ENCODE measurements at regions not wholly inside any gene's neighbourhood (a gene's known extent, or its start where the extent isn't known, plus 50 kb on each side); places are given as distances from the start of the nearest gene placed in this dataset.

DNA sequence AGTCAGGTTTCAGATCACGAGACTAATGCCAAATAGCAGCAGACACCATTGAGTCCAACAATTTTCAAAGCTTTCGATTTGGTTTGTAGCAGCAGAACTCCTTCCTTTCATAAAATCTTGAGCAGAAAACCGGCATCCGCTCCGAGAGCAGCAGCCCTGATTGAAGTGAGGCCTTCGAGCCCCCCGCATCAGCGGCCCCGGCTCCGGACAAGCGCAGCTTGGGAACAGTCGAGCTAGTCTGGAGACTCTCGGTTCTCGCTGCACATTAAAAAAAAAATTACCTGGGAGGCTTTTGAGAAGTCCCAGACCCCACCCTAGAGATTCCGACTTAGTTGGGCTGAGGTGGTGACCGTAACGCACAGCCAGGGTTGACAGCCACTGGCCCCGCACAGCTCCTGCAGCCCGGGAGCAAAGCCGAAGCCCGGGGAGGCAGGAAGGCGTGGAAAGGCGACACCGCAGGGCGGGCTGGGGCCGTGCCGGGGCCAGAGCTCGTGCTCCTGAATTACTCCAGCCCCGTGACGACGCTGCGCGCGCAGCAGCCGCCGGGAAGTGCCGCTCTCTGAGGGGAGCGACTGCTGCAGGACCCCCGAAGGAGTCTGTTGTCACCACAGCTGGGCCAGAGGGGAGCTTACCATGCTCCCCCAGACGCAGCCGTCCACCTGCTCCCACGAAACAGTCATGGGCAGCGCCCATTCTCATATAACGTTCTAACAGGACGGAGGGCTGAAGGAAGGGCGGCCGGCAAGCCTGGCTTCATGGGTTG, 57.8 kb downstream of the SPATA19 start:
- TF ChIP-seq, protein P1, sequence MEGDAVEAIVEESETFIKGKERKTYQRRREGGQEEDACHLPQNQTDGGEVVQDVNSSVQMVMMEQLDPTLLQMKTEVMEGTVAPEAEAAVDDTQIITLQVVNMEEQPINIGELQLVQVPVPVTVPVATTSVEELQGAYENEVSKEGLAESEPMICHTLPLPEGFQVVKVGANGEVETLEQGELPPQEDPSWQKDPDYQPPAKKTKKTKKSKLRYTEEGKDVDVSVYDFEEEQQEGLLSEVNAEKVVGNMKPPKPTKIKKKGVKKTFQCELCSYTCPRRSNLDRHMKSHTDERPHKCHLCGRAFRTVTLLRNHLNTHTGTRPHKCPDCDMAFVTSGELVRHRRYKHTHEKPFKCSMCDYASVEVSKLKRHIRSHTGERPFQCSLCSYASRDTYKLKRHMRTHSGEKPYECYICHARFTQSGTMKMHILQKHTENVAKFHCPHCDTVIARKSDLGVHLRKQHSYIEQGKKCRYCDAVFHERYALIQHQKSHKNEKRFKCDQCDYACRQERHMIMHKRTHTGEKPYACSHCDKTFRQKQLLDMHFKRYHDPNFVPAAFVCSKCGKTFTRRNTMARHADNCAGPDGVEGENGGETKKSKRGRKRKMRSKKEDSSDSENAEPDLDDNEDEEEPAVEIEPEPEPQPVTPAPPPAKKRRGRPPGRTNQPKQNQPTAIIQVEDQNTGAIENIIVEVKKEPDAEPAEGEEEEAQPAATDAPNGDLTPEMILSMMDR (IDR thresholded peaks at IDR 0.05), result no peak

DNA sequence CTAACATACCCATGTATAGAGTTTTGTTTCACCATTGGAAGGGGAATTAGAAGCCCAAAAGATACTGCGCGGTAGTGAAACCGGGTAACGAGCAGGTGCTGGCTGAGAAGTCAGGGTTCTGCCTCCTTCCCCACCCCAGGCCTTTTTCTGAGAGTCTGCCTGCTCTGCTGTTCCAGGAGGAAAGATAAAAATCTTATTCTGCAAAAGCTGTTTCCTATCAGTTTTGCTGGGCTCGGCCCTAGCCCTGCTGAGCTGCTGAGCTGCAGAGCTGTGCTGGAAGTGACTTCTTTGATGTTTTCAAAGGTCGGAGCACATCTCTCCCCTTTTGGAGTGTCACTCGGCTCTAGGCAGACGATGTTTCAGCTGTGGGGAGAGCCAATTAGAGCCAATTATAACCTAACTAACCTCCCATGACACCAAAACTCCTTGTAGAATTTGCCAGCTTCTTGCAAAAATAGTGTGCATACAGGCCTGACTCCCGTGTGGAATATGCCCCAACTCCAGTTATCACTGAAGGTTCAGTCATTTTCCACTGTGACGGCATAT, 59.4 kb downstream of the SPATA19 start:
- TF ChIP-seq, protein P1 (IDR thresholded peaks at IDR 0.05), result no peak

DNA sequence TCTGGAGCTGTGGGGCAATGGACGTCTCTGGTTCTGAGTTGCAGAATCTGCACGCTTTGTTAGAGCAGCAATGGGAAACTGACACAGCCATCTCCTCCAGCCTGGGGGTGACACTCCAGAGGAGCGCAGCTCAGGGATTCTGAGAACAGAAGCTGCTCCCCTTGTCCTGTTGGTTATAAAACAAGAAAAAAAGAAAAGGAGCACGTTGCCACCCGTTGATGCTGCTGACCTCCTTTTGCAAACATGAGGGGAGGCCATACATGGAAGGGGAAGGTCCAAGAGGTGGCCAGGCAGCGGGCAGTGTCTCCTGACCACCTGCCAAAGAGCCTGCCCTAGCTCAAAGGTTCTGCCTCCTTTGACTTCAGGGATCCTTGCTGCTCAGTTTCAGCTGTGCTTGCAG, 61.0 kb downstream of the SPATA19 start:
- TF ChIP-seq, protein P1 (IDR thresholded peaks at IDR 0.05), result no peak

DNA sequence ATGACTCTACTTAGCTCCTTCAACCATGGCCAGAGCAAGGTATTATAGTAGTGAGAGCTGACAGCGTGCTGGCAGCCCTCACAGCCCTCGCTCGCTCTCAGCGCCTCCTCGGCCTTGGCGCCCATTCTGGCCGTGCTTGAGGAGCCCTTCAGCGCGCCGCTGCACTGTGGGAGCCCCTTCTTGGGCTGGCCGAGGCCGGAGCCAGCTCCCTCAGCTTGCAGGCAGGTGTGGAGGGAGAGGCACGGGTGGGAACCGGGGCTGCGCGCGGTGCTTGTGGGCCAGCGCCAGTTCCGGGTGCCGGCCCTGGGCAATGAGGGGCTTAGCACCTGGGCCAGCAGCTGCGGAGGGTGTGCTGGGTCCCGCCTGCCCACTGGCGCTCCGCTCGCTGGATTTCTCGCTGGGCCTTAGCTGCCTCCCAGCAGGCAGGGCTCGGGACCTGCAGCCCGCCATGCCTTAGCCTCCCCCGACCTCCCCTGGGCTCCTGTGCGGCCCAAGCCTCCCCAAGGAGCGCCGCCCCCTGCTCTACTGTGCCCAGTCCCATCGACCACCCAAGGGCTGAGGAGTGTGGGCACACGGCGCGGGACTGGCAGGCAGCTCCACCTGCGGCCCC, 63.1 kb downstream of the SPATA19 start:
- TF ChIP-seq, protein P1 (IDR thresholded peaks at IDR 0.05), result no peak

DNA sequence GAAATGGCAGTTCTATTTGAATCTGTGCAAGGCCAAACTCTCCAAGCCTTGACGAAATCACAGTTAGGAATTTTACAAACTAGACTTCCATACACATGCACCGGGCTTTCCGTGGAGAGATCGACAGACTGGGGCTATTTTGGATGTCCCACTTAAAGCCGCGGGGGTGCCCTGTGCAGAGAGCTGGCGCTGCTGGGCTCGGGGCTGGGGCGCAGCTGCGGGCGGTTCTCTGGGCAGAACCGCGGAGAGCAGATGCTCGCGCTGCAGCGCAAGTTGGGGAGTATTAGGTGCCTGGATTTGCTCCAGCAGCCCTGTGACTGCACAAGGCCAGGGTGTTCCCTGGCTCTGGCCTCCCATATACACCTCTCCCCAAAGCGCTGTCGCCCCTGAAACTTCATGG, 67.2 kb downstream of the SPATA19 start:
- TF ChIP-seq, protein P1 (IDR thresholded peaks at IDR 0.05), result no peak

DNA sequence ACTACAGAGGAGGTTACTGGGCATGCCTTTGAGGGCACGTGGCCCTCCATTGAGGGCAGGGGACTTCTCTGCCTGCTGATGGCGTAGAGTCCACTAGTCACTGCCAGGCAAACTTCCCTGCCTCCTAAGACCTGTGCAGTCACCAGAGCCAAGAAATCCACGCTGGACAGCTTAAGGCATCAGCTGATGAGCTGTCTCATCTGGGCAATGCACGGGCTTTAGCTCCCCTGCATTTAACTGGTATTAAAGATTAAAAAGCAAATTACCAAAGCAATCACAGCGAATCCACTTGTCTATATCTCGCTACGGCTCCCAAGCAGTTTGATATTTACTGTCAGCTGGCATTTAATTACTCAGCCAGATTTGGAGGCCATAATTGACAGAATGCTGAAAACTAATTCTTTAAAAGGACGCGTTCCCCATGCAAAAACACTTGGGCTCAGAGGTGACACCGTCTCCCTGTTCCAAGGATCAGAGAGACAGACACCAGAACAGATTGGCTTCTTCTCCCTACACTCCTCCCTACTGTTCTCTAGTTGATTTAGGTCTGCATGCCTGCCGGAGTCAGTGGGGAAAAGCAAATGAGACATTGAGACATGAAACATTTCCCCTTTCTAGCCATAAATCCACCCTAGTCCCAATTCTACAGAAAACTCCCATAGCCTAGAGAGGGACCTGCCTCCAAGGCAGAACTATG, 68.5 kb downstream of the SPATA19 start:
- TF ChIP-seq, protein P1 (IDR thresholded peaks at IDR 0.05), result no peak

DNA sequence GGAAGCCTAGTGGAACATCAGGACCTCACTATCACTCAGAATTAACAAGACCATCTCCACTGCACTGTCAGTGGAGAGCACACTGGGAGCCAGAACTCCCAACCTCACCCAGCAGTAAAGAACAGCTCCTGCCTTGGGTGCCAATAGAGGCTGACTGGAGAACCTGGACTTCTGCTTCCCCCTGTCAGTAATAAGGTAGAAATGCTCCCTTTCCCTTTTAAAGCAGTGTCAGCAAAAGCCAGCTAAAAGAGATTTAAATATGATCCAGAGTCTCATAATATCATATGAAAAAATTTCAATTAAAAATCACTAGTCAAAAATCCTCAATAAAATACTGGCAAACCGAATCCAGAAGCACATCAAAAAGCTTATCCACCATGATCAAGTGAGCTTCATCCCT, 82.8 kb downstream of the SPATA19 start:
- TF ChIP-seq, protein P1 (IDR thresholded peaks at IDR 0.05), result no peak
